UCSD-AML1 (cell line): ENCODE measurements at regions not wholly inside any gene's neighbourhood (a gene's known extent, or its start where the extent isn't known, plus 50 kb on each side); places are given as distances from the start of the nearest gene placed in this dataset.
"Not testable (repeated sequence)": the region's sequence is repeated elsewhere in the genome, so short reads cannot be mapped to it uniquely, and the experiment has no call there.

Experiments used
- DNase-seq: peaks from one replicate; lab custom pipeline; 2025; ENCODE audit not compliant: unreplicated experiment; lab: John Stamatoyannopoulos, UW

DNA sequence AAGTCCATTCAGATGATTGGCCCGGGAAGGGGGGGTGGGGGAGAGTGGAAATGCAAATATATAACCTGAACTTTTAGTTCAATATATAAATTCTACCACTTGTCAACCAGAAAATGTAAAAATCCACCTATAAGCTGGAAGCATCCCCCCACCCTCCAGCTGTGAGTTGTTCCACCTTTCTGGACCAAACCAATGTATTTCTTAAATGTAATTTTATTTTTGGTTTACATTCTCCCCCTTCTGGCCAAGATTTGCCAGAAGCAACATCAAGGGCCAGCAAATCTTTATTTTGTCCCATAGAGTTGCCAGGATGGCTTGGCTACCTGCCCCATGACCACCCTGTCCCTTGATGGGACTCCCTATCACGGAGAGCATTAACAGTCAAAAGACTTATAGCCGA is 545.7 kb downstream of the TBL1XR1 start:
- DNase-seq = no peak

DNA sequence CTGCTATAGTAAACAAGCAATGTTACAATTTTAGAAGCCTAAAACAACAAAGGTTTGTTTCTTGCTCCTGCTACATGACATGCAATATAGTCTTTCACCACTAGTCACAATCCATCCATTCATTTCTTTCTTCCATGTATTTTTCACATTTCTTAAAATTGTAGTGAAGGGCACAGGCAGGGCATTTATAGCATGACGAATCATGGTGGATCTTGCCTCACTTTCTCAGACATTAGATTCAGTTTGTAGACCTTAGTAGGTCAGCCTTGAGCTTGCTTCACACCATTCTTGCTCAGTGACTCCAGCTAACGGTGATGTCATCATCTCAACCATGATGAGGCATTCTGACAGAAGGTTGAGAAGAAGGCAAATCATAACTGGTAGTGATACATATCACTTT is 546.8 kb downstream of the TBL1XR1 start:
- no peak for DNase-seq

DNA sequence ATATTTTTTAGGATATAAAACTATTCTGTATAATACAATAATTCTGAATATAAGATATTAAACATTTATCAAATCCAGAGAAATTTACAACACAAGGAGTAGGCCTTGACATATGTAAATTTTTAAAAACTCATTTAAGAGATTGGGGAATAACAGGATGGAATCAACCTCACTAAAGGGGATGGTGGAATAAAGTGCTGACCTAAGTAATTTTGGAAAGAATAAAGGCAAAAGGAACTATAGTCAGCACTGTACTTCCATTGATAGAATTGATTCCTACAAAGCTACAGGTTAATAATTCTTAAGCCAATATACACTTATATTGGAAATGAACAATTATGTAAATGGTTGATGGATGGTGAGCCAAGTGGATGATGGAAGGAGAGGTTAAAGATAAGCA is 549.3 kb downstream of the TBL1XR1 start:
- no peak for DNase-seq

DNA sequence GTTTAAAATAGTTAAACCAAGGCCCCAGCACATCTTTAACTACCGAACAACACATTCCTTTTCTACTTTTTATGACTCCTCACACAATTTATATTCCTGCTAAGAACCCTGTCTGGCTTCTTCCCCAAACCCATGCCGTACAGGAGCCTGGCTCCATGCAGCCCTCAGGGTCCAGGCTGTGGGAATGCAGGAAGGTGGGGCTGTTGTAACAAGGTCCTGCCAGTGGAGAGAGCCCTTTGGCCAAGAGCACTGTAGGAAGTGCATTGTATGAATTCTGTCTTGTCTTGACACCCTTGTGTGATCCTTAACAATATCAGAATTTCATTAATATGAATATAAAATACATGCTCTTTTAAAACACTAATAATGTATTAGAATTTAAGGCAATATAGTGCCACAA is 563.8 kb downstream of the TBL1XR1 start:
- peak; percentile 10 for DNase-seq

DNA sequence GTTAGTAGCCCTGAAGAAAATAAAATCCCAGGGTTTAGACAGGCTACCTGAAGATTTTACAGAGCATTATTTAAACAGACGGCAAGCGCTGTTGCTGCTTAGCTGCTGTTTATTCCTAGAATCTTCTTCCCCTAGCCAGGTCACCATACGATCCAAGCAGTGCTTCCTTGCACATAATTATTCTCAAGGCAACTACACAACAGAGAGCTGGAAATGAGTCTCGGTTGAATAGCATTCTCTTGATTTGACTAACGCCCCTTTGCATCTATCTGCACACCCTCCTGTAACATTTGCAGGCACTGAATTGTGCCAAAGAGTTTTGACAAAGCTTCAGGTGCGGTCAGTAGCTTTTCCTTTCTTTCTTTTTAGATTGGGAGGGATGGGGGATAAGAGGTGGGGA is 564.4 kb downstream of the TBL1XR1 start:
- DNase-seq = no peak

DNA sequence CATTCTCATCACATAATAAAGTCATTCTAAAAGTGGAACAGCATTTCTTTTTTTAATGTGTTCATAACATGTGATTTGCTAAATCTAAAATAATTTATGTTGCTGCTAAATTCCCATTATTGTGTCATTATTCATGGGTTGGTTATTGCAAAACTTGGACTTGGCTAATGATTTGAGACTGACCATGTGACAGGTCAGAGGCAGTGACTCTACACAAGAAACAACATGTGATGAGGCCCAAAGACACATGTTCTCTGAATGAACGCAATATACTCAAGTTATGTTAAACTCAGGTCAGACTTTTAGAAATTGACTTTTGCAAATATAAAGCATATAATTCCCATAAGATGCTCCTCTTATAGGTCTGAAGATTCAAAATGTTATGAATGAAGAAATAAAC is 566.1 kb downstream of the TBL1XR1 start:
- DNase-seq = no peak

DNA sequence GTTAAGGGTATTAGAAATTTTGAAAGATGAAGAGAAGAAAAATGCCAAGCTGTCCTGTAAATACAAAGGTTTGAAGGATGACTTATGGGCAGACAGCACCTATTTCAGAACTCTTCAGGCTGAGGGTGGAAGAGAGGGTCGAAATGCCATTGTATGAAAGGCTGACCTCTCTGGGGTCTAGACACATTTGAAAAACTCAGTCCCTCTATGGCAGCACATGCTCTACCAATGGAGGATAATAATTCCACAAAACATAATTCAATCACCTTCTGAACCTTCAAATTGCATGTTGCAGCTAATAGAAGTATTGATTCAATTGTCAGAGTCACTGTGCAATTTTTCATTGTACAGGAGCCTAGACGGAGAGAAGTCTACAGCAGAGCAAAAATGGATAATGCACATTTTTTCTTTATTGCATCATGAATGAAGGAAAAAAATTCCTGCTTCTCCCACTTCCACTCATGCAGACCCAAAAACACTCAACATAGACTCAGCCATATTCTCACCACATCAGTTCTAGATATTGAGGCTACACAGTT is 569.1 kb downstream of the TBL1XR1 start:
- DNase-seq = no peak

DNA sequence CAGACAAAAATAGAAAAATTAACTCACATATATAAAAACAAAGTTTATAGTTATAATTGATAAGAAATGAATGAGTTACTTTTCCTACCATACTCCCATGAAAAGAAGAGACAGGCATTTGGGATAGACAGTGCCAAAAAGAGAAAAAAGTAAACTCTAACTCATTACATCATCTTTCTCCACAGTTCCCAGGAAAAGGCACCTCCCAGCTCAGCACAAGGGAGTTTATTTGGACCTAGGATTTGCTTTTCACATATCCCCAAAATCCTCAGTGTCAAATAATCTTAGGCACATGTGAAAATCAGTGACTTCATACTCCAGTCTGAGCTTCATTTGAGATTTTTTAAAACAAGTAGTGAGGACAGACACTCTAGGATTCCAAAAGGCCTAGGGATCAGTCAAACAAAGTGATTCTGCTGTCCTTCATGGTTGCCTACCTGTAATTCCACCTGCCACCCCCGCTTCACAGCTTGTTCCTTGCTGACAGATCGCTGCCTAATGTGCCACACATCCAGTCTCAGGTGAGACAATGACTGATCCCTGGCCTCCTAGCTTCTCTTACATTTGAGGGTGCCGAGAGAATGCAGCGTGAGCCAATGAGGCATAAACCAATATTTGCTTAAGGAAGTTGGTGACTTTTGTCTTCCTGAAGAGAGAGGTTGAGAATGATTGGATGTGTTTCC is 573.7 kb downstream of the TBL1XR1 start:
- no peak for DNase-seq

DNA sequence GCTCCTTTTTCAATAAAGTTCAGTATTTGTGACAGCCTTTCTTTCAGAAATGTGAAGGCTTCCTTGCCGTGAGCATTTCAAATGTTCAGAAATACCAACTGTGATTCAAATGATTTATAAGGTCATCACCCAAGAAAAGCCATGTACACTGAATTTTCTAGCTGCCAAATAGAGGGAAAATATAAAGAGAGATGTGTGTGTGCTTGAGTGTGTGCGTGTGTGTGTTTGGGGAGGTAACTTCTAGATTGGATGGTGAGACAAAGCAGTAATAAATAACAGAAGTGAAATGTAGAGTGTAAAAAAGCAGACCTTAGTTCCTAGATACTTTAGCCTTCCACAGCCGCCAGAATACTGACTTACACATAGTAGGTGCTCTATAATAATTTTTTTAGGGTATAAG is 577.4 kb downstream of the TBL1XR1 start:
- no peak for DNase-seq

DNA sequence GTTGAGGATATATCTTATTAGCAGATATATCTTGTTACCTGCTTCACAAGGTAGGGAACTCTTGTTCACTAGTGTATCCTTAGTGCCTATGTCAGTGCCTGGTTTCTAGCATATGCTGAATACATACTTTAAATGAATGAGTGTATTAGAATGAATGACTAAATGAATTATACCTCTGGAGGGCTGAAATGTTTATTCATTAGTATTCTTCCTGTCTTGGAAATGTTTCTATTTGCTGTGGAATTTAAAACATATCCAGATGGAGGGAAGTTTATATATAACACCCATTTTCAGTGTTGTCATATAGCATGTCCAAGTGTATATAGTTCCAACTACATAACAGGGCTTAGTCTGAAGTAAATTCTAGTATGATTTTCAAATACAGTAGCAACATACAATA is 581.5 kb downstream of the TBL1XR1 start:
- no peak for DNase-seq

DNA sequence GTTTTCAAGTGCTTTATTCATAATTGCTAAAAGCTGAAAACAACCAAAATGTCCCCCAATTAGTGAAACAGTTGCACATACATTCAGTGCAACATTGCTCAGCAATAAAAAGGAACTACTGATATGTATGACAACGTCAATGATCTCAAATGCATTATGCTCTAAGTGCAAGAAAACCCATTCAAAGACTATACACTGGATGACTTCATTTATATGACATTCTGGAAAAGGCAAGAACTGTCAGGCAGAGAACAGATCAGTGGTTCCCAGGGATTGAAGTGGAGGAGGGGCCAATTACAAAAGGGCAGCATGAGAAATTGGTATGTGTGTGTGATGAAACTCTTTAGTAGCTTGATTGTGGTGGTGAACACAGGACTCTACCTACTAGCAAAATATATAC is 585.6 kb downstream of the TBL1XR1 start:
- no peak for DNase-seq

DNA sequence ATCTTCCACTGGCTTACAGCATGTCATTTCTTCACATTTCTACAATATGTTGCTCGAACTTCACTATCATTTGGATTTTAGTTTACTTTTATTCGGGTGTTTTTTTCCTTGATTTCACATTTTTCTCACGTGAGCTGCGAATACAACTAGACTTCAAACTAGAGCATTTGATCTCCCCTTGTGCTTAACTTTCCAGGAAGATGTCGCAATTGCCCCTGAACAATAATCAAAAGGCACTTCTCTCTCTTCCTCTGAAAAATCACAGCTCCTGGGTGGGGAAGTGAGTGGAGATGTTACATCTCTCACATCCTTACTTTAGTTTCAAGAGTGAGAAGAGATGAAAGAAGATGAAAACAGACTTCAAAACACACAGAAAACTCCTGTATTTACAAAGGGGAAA is 587.9 kb downstream of the TBL1XR1 start:
- no peak for DNase-seq

DNA sequence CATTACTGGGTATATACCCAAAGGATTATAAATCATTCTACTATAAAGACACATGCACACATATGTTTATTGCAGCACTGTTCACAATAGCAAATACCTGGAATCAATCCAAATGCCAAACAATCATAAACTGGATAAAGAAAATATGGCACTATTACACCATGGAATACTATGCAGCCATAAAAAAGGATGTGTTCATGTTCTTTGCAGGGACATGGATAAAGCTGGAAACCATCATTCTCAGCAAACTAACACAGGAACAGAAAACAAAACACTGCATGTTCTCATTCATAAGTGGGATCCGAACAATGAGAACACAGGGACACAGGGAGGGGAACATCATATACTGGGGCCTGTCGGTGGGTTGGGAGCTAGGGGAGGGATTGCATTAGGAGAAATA is 591.7 kb downstream of the TBL1XR1 start:
- DNase-seq = not testable (repeated sequence)

DNA sequence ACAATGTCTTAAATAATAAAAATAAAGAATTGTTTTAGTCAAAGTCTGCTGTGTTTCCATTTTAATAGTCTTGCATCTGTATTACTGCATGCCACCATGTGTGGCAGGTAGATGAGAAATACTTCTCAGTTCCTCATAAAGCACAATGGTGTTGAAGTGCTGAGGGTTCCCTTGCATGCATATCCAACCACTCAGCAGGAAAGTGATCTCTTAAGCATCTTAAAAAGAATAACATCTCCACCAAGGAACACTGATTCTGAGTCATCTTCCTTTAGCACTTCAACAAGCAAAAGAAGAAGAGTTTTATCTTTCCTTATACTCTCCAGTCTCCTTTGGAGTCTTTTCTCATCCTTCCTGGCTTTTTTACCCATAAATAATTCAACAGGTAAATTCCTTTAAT is 602.0 kb downstream of the TBL1XR1 start:
- no peak for DNase-seq

DNA sequence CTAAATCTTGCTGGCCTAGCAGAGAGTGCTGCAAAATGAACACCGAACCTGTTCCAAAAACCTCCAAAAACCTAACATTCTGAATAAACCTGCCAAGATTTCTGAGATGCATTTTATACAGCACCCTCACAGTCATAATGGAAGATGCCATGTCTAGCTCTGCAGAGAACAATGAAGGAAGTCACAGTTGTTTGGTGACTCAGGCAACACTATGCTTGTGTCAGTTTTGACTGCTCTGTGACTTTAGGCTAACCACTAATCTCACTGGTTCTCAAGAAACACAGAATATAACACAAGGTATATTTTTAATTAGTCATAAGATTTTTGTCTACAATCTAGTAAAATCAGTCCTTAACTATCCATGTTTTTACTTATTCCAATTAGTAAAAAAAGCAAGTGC is 606.6 kb downstream of the TBL1XR1 start:
- no peak for DNase-seq

DNA sequence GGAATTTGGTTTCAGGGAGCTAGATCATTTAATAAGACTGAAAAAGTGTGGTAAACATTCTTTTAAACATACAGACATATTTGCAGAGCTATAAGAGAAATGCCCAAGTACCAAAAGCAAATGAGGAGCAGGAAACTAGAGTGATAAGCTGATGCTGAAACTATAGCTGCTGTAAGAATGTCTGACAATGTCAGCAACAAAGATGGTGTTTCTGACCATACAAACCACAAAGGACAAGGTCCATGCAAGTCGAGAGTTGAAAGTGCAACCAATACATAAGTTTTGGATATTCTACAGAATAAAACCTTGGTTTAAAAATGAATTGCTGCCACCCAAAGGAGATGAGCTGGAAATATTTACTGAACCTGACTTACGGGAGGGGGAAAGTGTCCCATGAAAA is 610.2 kb downstream of the TBL1XR1 start:
- no peak for DNase-seq

DNA sequence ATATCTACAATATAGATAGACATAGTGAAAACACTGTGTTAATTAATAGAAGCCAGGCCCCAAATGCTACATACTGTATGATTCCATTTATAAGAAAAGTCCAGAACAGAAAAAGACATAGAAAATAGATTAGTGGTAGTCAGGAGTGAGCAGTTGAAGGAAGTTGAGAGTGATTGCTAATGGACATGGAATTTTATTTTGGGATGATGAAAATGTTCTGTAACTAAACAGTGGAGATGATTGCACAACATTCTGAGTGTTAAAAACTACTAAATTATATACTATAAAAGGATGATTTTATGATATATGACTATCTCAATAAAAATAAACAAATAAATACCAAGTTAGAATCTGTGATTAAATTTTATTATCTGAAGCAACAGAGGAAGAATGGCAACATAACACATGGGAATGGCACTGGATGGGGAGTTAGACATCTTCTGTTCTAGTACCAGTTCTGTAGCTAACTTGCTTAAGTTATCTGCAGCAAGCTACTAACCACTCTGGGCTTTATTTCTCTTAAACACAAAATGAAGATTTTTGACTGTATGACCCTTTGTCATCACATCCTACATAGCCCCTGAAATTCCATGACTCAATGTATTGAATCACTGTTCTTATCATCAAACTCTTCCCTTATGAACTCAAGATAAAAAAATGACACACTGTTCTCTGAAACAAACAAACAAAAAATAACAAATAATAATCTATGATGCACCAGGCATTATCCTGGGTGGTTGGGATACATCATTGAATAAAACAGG is 612.7 kb downstream of the TBL1XR1 start:
- no peak for DNase-seq

DNA sequence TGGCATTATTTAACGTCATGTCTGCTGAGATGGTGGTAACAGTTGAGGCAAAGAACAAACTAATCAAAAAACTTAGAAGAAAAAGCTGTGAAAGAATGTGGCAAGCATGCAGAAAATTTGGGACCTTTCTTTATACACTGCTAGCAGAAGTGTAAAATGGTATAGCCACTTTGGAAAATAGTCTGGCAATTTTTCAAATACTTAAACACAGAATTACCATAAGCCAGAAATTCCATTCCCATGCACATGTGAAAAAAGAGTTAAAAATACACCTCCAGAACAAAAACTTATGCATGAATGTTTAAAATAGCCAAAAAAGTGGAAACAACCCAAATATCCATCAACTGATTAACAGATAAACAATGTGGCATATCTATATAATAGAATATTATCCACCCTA is 613.3 kb downstream of the TBL1XR1 start:
- DNase-seq = no peak

DNA sequence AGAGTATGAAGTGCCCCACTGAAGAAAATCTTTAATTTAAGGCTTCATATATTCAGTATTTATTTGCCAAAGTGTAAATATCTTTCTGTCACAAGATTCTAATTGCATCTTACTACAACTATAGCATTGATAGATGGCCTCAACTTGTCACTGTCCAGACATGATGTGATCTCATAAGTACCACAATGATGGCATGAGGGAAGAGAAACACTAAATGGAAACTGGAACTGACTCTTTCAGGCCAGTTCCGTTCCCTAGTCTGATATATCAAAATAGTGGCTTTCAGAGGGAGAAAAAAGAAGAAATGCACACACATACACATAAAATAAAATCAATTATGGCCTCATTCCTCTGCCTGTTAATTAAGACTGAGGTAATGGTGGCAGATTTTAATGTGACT is 615.7 kb downstream of the TBL1XR1 start:
- no peak for DNase-seq

DNA sequence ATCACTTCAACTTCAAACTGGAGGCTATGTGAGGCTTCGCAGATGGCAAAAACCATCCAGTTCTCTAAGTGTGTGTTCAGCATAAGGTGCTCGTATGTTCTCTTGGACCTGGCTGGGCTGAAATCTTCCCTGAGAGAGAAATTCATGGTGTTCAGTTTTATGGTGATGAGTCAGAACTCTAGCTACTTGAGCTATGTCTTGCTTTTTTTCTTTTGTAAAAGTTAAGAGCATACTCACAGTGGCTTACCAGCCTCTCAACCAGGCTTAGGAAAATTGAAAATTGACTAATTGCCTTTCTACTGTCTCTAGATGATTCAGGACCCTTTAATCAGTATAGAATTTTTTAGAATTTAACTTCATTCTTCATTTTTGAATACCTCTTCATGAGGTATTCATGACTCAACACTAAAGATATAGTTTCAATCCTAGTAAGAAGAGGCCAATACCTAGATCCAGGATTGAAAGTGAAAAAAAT is 617.5 kb downstream of the TBL1XR1 start:
- DNase-seq = no peak

DNA sequence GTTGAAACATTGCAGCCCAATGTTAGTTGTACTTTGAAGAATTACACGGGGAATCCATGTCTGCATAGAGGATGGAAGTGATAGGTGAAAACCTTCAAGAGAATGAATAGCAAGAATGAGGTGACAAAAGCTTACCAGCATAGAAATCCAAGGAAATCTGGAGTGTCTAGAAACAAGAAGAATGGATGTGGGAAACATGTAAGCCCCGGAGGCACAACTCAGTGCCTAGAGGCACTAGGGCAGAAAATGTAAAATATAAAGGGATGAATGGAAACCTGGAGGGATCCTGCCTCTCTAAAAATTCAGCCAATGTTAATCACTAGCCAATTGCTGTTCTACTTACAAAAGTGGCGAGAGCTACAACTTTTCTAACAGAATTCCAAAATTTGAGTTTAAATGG is 619.0 kb downstream of the TBL1XR1 start:
- no peak for DNase-seq

DNA sequence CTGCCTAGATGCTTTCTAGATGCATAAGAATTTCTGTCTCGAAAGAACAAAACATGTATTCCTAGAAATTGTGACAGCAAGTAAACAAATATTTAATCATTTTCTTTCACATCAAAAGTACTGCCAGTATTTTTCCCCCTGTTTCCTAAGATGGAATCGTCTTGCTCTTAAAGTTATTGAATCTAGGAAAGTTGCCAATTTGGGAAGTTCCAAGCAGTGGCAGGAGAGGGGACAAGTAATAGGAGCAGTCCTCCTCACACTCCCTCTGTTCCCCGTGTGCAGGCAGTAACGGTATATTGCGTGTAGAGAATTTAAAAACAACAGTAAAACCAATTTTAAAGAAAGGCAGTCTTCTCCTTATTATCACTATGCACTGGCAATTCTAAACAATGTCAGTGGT is 619.8 kb downstream of the TBL1XR1 start:
- DNase-seq = no peak
